Lower leg skin (tissue), 4 donors: ENCODE measurements at regions not wholly inside any gene's neighbourhood (a gene's known extent, or its start where the extent isn't known, plus 50 kb on each side); places are given as distances from the start of the nearest gene placed in this dataset.

Source experiments
- DNase-seq, 2 donors: peaks; one replicate each; pipeline ENCODE4 v3.0.0-alpha.2; 2019; ENCODE audit warnings: low spot score in 2 of 2
- H3K4me3 ChIP-seq: fragments of 200-600 bp; sonication (generic); 2 replicates; pipeline ENCODE4 v1.5.1; 2017; ENCODE audit warnings: mild to moderate bottlenecking, low read depth; ENCODE audit not compliant: poor library complexity, severe bottlenecking
- POLR2A ChIP-seq, 2 donors: fragments of 450-650 bp; IDR thresholded peaks; one replicate each; pipeline ENCODE4 v1.6.1; 2016 to 2017; ENCODE audit warnings: antibody characterized with exemption in 2 of 2, mild to moderate bottlenecking in 1 of 2, moderate library complexity in 1 of 2
- WGBS, 2 donors: methylation state at CpG; one replicate each; pipeline ENCODE4 v1.1.5; 2018; 5-methylcytosine and 5-hydroxymethylcytosine counted together
- intact Hi-C: fragments of 100-400 bp; cut with DNase I; formaldehyde crosslinking; loops from one replicate; pipeline ENCODE4 v1.15.0; 2023; ENCODE audit warnings: low total_unique reads
- TF ChIP-seq, protein P1 (sequence below), 3 donors: fragments of 450-650 bp; IDR thresholded peaks; one replicate each; pipeline ENCODE4 v1.5.1; 2016; ENCODE audit warnings: antibody characterized with exemption in 3 of 3, mild to moderate bottlenecking in 3 of 3, moderate library complexity in 2 of 3

DNA sequence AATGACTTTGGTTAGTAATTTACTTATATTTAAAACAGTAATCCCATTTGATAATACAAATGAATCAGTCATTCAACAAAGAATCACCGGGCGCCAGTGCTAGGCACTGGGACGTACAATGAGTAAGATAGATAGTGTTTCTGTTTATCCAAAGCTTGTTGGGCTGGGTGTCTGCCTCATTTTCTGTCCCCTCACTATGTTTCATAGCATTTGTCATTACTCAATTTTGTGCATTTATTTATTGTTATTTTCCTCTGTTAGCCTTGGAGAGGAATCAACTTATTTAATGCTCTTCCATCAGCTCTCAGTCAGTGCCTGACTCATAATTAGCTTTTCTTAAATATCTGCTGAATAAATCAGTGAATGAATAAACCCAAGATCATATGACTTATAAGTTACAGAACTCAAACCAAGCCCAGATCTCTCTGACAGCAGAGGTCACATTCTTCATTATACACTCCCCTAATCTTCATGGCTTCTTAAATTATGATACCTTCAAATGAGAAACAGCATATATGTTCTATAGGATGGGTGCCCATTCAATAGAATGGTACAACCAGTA is 86.2 kb downstream of the TSPAN8 start:
- no peak for DNase-seq
- TF ChIP-seq POLR2A (IDR thresholded peaks at IDR 0.05): no peak
- TF ChIP-seq, protein P1, sequence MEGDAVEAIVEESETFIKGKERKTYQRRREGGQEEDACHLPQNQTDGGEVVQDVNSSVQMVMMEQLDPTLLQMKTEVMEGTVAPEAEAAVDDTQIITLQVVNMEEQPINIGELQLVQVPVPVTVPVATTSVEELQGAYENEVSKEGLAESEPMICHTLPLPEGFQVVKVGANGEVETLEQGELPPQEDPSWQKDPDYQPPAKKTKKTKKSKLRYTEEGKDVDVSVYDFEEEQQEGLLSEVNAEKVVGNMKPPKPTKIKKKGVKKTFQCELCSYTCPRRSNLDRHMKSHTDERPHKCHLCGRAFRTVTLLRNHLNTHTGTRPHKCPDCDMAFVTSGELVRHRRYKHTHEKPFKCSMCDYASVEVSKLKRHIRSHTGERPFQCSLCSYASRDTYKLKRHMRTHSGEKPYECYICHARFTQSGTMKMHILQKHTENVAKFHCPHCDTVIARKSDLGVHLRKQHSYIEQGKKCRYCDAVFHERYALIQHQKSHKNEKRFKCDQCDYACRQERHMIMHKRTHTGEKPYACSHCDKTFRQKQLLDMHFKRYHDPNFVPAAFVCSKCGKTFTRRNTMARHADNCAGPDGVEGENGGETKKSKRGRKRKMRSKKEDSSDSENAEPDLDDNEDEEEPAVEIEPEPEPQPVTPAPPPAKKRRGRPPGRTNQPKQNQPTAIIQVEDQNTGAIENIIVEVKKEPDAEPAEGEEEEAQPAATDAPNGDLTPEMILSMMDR (IDR thresholded peaks at IDR 0.05): no peak
- intact Hi-C loops: no loop called here
- no peak overlapping the region for H3K4me3 ChIP-seq
- 39 to 72% methylated on average over 3 of the region's 3 CpGs for WGBS, 2 donors

DNA sequence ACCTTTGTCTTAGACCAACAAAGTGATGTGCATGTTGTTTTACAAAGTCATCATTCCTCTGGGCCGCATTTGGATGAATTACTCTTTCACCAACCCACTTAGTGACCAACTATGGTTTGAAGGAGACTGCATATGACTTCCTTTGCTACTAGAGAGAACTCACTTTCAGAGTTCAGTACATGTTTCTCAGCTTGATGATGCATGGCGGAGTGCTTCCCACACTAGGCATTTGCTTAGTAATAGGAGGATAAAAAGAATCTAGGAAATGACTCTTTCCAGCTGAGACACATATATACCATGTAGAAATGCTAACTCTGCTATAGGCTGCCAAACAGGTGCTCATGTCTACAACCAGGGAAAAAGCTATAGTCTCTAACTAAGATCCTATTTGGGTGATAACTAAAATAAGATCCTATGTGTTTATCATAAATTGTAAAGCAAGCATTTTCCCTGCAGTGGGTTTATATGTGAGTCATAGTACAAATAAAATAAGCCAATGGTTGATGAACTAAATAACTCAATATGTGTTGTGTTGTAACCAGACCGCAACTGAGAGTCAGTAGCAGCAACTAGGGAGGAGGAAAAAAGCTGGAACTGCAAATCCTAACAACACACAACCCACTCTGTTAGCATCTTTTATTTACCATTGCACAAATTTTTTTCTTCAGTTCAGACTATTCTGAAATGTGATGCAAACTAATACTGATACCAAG is 87.2 kb downstream of the TSPAN8 start:
- TF ChIP-seq, protein P1 (IDR thresholded peaks at IDR 0.05): no peak
- TF ChIP-seq POLR2A (IDR thresholded peaks at IDR 0.05): no peak
- no peak overlapping the region for H3K4me3 ChIP-seq
- intact Hi-C loops: no loop called here
- 78 to 79% methylated on average over 3 of the region's 3 CpGs for WGBS, 2 donors
- no peak for DNase-seq

DNA sequence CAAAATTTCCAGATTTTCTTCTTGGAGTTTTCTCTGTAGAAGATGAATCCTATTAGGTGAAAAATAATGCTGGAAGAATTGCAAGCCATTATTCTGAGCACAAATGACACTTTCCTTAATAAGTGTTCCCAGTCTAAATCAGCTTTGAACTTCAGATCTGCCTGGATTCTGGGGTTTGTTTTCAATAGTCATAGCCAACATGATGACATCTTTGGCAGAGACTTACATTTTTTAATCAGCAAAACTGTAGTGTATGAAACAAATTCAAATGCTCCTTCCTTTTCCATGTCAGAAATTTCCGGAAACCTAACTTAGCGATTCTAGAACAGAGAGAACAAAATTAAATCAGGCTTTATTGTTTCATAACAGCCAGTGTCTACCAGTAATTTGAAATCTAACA is 88.5 kb downstream of the TSPAN8 start:
- DNase-seq: no peak
- 56 to 69% methylated on average over 2 of the region's 2 CpGs for WGBS, 2 donors
- H3K4me3 ChIP-seq: no peak overlapping the region
- intact Hi-C loops: no loop called here
- TF ChIP-seq POLR2A (IDR thresholded peaks at IDR 0.05): no peak
- TF ChIP-seq, protein P1 (IDR thresholded peaks at IDR 0.05): no peak

DNA sequence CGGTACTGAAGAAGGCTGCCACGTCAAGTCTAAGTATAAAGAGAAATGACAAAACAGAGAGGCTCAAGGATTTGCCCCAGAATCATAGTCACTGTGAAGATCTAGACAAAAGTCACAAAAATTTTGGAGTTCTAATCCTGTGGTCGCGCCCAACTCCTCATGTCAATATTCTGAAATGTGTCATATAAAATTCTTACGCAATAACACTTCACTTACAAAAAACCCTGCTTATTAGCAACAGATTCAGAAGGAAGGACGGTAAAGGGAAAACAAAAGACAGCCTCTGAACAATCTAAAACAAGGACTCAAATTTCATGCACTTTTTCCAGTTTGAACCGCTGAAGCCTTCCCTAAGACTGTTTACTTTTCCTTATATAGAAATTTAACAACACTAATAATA is 94.7 kb downstream of the TSPAN8 start:
- H3K4me3 ChIP-seq: no peak overlapping the region
- WGBS, 2 donors: 63 to 70% methylated on average over 7 of the region's 7 CpGs
- TF ChIP-seq POLR2A (IDR thresholded peaks at IDR 0.05): no peak
- TF ChIP-seq, protein P1 (IDR thresholded peaks at IDR 0.05): no peak
- intact Hi-C loops: no loop called here
- DNase-seq: no peak

DNA sequence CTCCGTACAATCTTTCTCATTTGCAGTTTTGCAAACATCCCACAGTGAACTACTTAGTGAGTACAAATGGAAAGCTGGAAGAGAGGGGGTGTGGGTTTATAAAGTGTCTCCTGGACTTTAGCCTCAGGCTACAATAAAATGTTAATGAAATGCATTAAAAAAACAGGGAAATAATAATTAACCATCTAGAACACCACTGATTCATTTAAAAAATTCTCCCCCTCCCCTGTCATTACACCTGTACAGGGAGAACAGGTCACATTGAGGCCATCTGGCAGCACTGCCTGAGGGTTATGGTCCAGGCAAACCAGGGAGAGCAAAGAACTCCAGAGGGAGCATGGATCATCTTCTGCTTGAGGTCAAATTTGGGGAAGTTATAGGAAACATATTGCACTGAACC is 96.3 kb downstream of the TSPAN8 start:
- no peak for DNase-seq
- no peak for TF ChIP-seq POLR2A (IDR thresholded peaks at IDR 0.05)
- TF ChIP-seq, protein P1 (IDR thresholded peaks at IDR 0.05): no peak
- no peak overlapping the region for H3K4me3 ChIP-seq
- WGBS, 2 donors: 95% methylated on average over 1 of the region's 1 CpG
- intact Hi-C loops: no loop called here

DNA sequence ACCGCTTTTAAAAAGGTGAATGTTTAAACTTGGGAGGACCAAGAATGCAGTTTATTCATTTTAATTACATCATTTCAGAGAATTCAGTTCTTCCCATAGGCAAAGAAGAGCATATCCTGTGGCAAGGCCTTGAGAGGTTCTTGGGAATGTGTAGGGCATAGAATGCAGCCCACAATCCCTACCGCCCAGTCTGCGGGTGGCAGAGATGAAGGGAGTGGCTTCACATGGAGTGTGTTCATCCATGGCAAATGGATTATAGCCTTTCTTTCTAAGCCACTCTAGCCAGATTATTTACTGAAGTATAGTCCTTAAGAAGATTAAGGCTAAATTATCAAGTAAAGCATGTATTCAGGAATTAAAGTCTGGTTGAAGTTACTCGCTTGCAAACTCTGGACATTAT is 97.4 kb downstream of the TSPAN8 start:
- intact Hi-C loops: no loop called here
- no peak overlapping the region for H3K4me3 ChIP-seq
- TF ChIP-seq, protein P1 (IDR thresholded peaks at IDR 0.05): no peak
- no peak for TF ChIP-seq POLR2A (IDR thresholded peaks at IDR 0.05)
- no peak for DNase-seq
- WGBS, 2 donors: 95 to 96% methylated on average over 4 of the region's 4 CpGs
